Gastroesophageal sphincter (tissue), 4 donors: ENCODE measurements at regions not wholly inside any gene's neighbourhood (a gene's known extent, or its start where the extent isn't known, plus 50 kb on each side); places are given as distances from the start of the nearest gene placed in this dataset.
A peak's percentile ranks its signal among the peaks of the same experiment; 100 is the strongest.

ENCODE experiments used
- ATAC-seq: fragments of 150-250 bp; one replicate; pipeline ENCODE4 v1.9.1; 2016; ENCODE audit warnings: mild to moderate bottlenecking, moderate library complexity
- H3K27ac ChIP-seq, 4 donors: fragments of 200-600 bp; sonication (generic) in 3 of 4; 1 replicate in 3 of 4; 2 replicates in 1 of 4; pipeline ENCODE4 v1.5.1; 2016 to 2019
- H3K27me3 ChIP-seq: fragments of 200-600 bp; sonication (generic); one replicate; pipeline ENCODE4 v1.5.1; 2019
- H3K36me3 ChIP-seq, 2 donors: fragments of 200-600 bp; sonication (generic); one replicate each; pipeline ENCODE4 v1.5.1; 2019; ENCODE audit warnings: control low read depth in 1 of 2
- H3K4me1 ChIP-seq, 3 donors: fragments of 200-600 bp; sonication (generic); 1 replicate in 2 of 3; 2 replicates in 1 of 3; pipeline ENCODE4 v1.5.1; 2016 to 2019; ENCODE audit warnings: control low read depth in 2 of 3
- H3K4me3 ChIP-seq, 2 donors: fragments of 200-600 bp; sonication (generic); one replicate each; pipeline ENCODE4 v1.5.1; 2019; ENCODE audit warnings: mild to moderate bottlenecking in 1 of 2, moderate library complexity in 1 of 2
- H3K9me3 ChIP-seq, 3 donors: fragments of 200-600 bp; sonication (generic); one replicate each; pipeline ENCODE4 v1.5.1; 2017 to 2019; ENCODE audit warnings: control low read depth in 2 of 3
- EP300 ChIP-seq: sonication (generic); formaldehyde crosslinking; IDR thresholded peaks from one replicate; pipeline ENCODE4 v1.6.1; 2017; ENCODE audit warnings: antibody characterized with exemption, mild to moderate bottlenecking
- POLR2A ChIP-seq, 2 donors: fragments of 450-650 bp; IDR thresholded peaks; one replicate each; pipeline ENCODE4 v1.6.1; 2017; ENCODE audit warnings: antibody characterized with exemption in 2 of 2, mild to moderate bottlenecking in 2 of 2, moderate library complexity in 1 of 2
- POLR2AphosphoS5 ChIP-seq: sonication (generic); formaldehyde crosslinking; IDR thresholded peaks from one replicate; pipeline ENCODE4 v1.6.1; 2017; ENCODE audit warnings: antibody characterized with exemption
- WGBS, 2 donors: methylation state at CpG; one replicate each; pipeline ENCODE4 v1.1.5; 2018; ENCODE audit warnings: low coverage in 1 of 2; 5-methylcytosine and 5-hydroxymethylcytosine counted together
- TF ChIP-seq, protein P1 (sequence below), 4 experiments: fragments of 200-600 bp in 2 of 4; fragments of 450-650 bp in 2 of 4; sonication (generic) in 1 of 4; IDR thresholded peaks; one replicate each; pipeline ENCODE4 v1.5.1; 2017 to 2019; ENCODE audit warnings: antibody characterized with exemption in 4 of 4, mild to moderate bottlenecking in 2 of 4, moderate library complexity in 2 of 4

DNA sequence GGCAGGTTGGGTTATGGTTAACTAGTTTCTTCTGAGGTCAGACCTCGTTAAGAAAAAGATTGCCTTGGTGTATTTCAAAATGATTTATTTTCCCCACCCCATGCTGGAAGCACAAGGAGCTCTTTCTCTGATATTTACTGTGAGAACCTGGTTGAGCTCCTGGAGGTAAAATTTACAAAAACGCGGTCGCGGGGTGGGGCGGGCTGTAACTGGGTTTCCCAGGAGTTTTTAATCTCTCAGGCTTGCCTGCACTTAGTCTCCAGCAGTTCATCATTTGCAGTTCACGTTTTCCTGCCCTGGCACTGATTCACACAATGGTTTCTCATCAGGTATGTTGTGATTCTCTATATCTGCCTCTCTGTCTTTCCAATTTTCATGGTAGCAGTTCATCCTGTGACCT lies 67.9 kb upstream of the PDE3A start:
- TF ChIP-seq EP300 (no peak), POLR2AphosphoS5 (no peak), POLR2A (IDR thresholded peaks at IDR 0.05) (no peak)
- TF ChIP-seq, protein P1, sequence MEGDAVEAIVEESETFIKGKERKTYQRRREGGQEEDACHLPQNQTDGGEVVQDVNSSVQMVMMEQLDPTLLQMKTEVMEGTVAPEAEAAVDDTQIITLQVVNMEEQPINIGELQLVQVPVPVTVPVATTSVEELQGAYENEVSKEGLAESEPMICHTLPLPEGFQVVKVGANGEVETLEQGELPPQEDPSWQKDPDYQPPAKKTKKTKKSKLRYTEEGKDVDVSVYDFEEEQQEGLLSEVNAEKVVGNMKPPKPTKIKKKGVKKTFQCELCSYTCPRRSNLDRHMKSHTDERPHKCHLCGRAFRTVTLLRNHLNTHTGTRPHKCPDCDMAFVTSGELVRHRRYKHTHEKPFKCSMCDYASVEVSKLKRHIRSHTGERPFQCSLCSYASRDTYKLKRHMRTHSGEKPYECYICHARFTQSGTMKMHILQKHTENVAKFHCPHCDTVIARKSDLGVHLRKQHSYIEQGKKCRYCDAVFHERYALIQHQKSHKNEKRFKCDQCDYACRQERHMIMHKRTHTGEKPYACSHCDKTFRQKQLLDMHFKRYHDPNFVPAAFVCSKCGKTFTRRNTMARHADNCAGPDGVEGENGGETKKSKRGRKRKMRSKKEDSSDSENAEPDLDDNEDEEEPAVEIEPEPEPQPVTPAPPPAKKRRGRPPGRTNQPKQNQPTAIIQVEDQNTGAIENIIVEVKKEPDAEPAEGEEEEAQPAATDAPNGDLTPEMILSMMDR (IDR thresholded peaks at IDR 0.05): no peak
- H3K9me3 ChIP-seq: peaks cover 0 to 13% (median 0%) of the 10 kb centered on the region in 3 donors
- WGBS, 2 donors: 80 to 93% methylated on average over 1 to 7 of the region's 7 CpGs
- ATAC-seq: no peak
- H3K4me3 ChIP-seq: no peak overlapping the region
- H3K36me3 ChIP-seq: no peaks in the 10 kb centered on the region
- H3K27me3 ChIP-seq: no peaks in the 10 kb centered on the region
- H3K27ac ChIP-seq: no peak overlapping the region
- no peaks in the 10 kb centered on the region for H3K4me1 ChIP-seq

DNA sequence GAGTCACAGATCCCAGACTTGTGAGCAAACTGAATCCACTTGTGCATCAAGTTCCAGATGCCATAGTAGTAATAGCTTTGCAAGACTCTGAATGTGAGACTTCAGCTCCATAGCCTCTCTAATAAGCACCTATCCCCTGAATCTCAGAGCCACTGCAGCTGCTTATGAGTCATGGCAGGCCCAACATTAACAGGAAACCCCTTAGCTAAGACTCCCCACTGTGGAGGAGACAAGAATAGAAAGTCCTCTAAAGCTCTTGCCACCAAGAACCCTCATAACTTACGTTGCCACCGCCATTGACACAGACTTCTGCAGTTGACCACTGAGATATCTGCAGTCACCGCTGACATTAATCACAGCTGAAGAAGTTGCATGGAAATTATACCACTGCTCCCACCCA lies 62.9 kb upstream of the PDE3A start:
- ATAC-seq: no peak
- 86% methylated on average over 3 of the region's 3 CpGs; no CpG with 5 or more reads in 1 of the 2 donors for WGBS, 2 donors
- TF ChIP-seq POLR2AphosphoS5 (no peak), POLR2A (IDR thresholded peaks at IDR 0.05) (no peak), EP300 (no peak)
- TF ChIP-seq, protein P1 (IDR thresholded peaks at IDR 0.05): no peak
- H3K27ac ChIP-seq: no peak overlapping the region
- no peak overlapping the region for H3K4me3 ChIP-seq
- H3K9me3 ChIP-seq: peaks cover 0 to 12% (median 0%) of the 10 kb centered on the region in 3 donors
- H3K4me1 ChIP-seq: no peaks in the 10 kb centered on the region
- no peaks in the 10 kb centered on the region for H3K36me3 ChIP-seq
- H3K27me3 ChIP-seq: no peaks in the 10 kb centered on the region

DNA sequence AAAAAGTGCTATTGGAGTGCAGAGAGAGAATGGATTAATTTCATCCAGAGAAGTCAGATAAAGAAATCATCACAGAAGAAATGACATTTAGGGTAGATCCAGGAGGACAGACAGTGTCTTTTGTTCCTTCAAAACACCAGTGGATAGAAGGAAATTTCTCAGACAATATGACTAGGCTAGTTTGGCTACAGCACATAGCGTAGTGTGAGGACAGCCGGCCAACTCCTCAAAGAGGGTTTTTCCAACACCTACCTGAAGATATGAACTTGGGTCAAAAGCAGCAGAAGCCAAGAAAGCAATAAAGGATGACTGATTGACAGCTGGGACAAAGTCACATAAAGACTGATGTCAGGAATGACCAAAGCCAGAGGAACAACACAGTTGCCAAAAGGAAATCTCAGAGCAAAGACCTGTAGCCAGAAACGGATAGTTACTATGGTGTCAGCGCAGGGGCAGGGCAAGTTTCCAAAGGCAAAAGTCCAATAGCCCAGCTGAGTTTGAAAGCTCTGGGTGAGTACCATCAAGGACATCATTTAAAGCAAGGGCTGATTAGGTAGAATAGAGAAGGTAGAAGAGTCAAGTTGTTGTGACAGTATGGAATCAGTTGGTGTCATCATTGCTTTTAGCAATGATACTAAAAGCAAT lies 58.7 kb upstream of the PDE3A start:
- no peak for TF ChIP-seq POLR2A (IDR thresholded peaks at IDR 0.05)
- no peak for TF ChIP-seq EP300
- TF ChIP-seq, protein P1 (IDR thresholded peaks at IDR 0.05): no peak
- no peak for TF ChIP-seq POLR2AphosphoS5
- Histone ChIP-seq H3K9me3 (peaks cover 0 to 12% (median 0%) of the 10 kb centered on the region in 3 donors), H3K36me3 (no peaks in the 10 kb centered on the region), H3K4me1 (no peaks in the 10 kb centered on the region), H3K27me3 (no peaks in the 10 kb centered on the region), H3K4me3 (no peak overlapping the region), H3K27ac (no peak overlapping the region)
- no peak for ATAC-seq
- WGBS, 2 donors: 40 to 51% methylated on average over 2 to 4 of the region's 4 CpGs

DNA sequence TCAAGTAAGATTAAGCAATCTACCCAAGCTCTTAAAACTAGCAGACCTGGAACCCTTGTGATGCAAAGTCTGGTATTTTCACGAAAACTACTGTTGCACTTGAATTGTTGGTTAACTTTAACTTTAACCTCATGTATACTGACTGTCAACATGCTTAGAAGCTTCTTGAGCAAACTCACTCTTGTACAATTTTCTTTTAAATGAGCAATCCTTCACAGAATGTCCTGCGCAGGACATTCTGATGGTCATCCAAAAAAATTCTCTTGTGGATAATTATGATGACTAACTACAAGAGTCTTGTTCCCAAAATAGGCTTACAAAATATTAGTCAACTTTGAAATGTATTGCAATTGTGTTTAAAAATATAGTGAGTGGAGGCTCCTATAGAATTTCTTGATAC lies 54.0 kb upstream of the PDE3A start:
- no peaks in the 10 kb centered on the region for H3K36me3 ChIP-seq
- peak; percentile 88 for ATAC-seq
- H3K4me1 ChIP-seq: no peaks in the 10 kb centered on the region
- TF ChIP-seq POLR2AphosphoS5: no peak
- TF ChIP-seq, protein P1 (IDR thresholded peaks at IDR 0.05): no peak
- TF ChIP-seq EP300: no peak
- no peak for TF ChIP-seq POLR2A (IDR thresholded peaks at IDR 0.05)
- H3K4me3 ChIP-seq: no peak overlapping the region
- H3K9me3 ChIP-seq: no peaks in the 10 kb centered on the region
- H3K27ac ChIP-seq: no peak overlapping the region
- 38 to 63% methylated on average over 2 of the region's 2 CpGs for WGBS, 2 donors
- H3K27me3 ChIP-seq: no peaks in the 10 kb centered on the region

DNA sequence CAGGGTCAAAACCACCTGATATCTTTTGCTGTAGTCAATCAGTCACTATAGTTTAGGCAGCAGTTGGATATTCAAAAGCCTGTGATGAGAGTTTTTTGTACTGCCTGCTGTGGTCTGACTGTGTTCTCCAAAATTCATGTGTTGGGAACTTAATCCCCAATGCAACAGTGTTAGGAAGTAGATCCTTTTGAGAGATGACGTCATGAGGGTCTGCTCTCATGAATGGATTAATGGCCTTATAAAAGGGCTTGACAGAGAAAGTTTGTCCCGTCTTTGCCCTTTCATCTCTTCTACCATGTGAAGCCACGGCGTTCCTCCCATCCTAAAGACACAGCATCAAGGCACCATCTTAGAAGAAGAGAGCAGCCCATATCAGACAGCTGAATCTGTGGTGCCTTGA lies 50.8 kb upstream of the PDE3A start:
- Histone ChIP-seq H3K27ac (no peak overlapping the region), H3K4me3 (no peak overlapping the region), H3K4me1 (no peaks in the 10 kb centered on the region), H3K36me3 (no peaks in the 10 kb centered on the region), H3K27me3 (no peaks in the 10 kb centered on the region), H3K9me3 (no peaks in the 10 kb centered on the region)
- ATAC-seq: no peak
- 100% methylated on average over 3 to 4 of the region's 4 CpGs for WGBS, 2 donors
- TF ChIP-seq EP300: no peak
- TF ChIP-seq, protein P1 (IDR thresholded peaks at IDR 0.05): no peak
- TF ChIP-seq POLR2AphosphoS5: no peak
- TF ChIP-seq POLR2A (IDR thresholded peaks at IDR 0.05): no peak
